ENCODE measurements at regions not wholly inside any gene's neighbourhood (a gene's known extent, or its start where the extent isn't known, plus 50 kb on each side); places are given as distances from the start of the nearest gene placed in this dataset.

DNA sequence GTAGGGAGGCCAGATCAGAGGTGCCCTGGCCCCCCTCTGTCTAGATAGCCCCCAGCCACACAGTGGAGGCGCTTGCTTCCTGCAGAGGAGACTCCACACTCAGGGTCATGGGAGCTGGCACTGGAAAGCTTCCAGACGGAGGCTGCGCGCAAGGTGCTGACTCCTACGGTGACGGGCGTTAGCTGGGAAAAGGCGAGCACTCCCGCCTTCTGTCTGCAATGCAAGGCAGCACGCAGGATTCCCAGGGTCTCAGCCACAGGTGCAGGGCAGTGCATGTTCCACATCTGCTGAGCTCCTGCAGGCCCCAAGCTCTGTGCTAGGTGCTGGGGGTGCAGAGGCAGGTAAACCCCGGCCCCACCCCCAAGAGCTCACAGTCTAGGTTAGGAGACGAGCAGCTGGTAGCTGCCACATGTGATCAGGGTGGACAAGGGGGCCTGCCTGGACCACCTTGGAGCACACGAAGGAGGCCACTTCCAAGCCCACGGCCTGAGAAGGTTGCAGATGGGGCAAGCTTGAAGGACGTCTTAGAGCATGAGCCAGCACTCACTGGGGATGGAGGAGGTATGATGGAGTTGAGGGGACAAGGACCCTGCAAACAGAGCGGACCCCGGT, 310.9 kb upstream of the DIO3 start:
- ATAC-seq (no peak), DNase-seq (ENCODE audit: low read depth, low spot score) (no peak)
- CTCF ChIA-PET, result no interaction called here
- H3K79me2 ChIP-seq (ENCODE audit: insufficient read depth, low read length), result no peaks in the 10 kb centered on the region
- H4K20me1 ChIP-seq (ENCODE audit: insufficient read depth), result no peaks in the 10 kb centered on the region
- no TSS peak for BruUV-seq (replicated peaks)
- no peaks in the 10 kb centered on the region for H3K4me1 ChIP-seq (ENCODE audit: control insufficient read depth in 1 of 2, insufficient read depth in 2 of 2, low read length in 2 of 2)
- intact Hi-C loops (cut with micrococcal nuclease), result no loop called here
- H3K4me3 ChIP-seq (replicated peaks in 1 of 2; ENCODE audit: low read depth in 1 of 2, low read length in 2 of 2), result no peak overlapping the region
- H3K27me3 ChIP-seq (ENCODE audit: insufficient read depth, low read length), result 0 out of 2 replicates have a peak, but pooled peaks cover 3% of the 10 kb centered on the region
- H3K36me3 ChIP-seq (ENCODE audit: control insufficient read depth in 1 of 2, insufficient read depth in 2 of 2, low read length in 2 of 2), result no peaks in the 10 kb centered on the region
- RAD21 ChIA-PET (ENCODE audit: low non-redundant PET in 1 of 2, low total read pairs in 2 of 2, uncharacterized antibody in 2 of 2, unreplicated experiment in 2 of 2), result no interaction called here
- no peak overlapping the region for H3K4me2 ChIP-seq (ENCODE audit: low read length)
- POLR2A ChIA-PET, result no interaction called here
- H3K27ac ChIP-seq (ENCODE audit: low read depth, low read length), result no peak overlapping the region
- no peaks in the 10 kb centered on the region for H3K9me2 ChIP-seq (ENCODE audit: insufficient read depth)
- H2AFZ ChIP-seq (ENCODE audit: low read depth, low read length, poor library complexity, severe bottlenecking), result no peak overlapping the region
- H3K9ac ChIP-seq (ENCODE audit: low read length), result no peak overlapping the region
- no peak for TF ChIP-seq RAD21 (IDR thresholded peaks at IDR 0.05; ENCODE audit: low read depth)
- TF ChIP-seq ZFX (IDR thresholded peaks at IDR 0.05), result no peak
- TF ChIP-seq, protein P1, sequence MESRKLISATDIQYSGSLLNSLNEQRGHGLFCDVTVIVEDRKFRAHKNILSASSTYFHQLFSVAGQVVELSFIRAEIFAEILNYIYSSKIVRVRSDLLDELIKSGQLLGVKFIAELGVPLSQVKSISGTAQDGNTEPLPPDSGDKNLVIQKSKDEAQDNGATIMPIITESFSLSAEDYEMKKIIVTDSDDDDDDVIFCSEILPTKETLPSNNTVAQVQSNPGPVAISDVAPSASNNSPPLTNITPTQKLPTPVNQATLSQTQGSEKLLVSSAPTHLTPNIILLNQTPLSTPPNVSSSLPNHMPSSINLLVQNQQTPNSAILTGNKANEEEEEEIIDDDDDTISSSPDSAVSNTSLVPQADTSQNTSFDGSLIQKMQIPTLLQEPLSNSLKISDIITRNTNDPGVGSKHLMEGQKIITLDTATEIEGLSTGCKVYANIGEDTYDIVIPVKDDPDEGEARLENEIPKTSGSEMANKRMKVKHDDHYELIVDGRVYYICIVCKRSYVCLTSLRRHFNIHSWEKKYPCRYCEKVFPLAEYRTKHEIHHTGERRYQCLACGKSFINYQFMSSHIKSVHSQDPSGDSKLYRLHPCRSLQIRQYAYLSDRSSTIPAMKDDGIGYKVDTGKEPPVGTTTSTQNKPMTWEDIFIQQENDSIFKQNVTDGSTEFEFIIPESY (IDR thresholded peaks at IDR 0.05; ENCODE audit: extremely low read depth, insufficient replicate concordance, low read length), result no peak
- TF ChIP-seq, protein P2, sequence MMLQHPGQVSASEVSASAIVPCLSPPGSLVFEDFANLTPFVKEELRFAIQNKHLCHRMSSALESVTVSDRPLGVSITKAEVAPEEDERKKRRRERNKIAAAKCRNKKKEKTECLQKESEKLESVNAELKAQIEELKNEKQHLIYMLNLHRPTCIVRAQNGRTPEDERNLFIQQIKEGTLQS (IDR thresholded peaks at IDR 0.05), result no peak
- TF ChIP-seq, protein P3, sequence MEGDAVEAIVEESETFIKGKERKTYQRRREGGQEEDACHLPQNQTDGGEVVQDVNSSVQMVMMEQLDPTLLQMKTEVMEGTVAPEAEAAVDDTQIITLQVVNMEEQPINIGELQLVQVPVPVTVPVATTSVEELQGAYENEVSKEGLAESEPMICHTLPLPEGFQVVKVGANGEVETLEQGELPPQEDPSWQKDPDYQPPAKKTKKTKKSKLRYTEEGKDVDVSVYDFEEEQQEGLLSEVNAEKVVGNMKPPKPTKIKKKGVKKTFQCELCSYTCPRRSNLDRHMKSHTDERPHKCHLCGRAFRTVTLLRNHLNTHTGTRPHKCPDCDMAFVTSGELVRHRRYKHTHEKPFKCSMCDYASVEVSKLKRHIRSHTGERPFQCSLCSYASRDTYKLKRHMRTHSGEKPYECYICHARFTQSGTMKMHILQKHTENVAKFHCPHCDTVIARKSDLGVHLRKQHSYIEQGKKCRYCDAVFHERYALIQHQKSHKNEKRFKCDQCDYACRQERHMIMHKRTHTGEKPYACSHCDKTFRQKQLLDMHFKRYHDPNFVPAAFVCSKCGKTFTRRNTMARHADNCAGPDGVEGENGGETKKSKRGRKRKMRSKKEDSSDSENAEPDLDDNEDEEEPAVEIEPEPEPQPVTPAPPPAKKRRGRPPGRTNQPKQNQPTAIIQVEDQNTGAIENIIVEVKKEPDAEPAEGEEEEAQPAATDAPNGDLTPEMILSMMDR (IDR thresholded peaks at IDR 0.05 in 2 of 3, conservative IDR thresholded peaks at IDR 0.05 in 1 of 3; ENCODE audit: borderline replicate concordance in 1 of 3, insufficient read depth in 1 of 3, low read depth in 2 of 3, low read length in 2 of 3), result no peak
- TF ChIP-seq FOSL1 (IDR thresholded peaks at IDR 0.05; ENCODE audit: low read depth), result no peak
- TF ChIP-seq CEBPB (IDR thresholded peaks at IDR 0.05; ENCODE audit: low read depth), result no peak
- TF ChIP-seq SP1 (IDR thresholded peaks at IDR 0.05; ENCODE audit: low read depth), result no peak
- TF ChIP-seq ZNF274 (IDR thresholded peaks at IDR 0.05; ENCODE audit: low read depth, low read length), result no peak
- TF ChIP-seq POLR2A (IDR thresholded peaks at IDR 0.05; ENCODE audit: borderline replicate concordance, extremely low read depth, insufficient read depth, insufficient read length), result no peak
- no peak for TF ChIP-seq TCF7L2 (IDR thresholded peaks at IDR 0.05; ENCODE audit: borderline replicate concordance, extremely low read depth, insufficient read depth, insufficient read length)
- no peaks in the 10 kb centered on the region for H3K9me3 ChIP-seq (ENCODE audit: control insufficient read depth in 1 of 2, insufficient read depth in 1 of 2, low read depth in 1 of 2, low read length in 2 of 2)
